GM12878 (cell line): ENCODE measurements at regions not wholly inside any gene's neighbourhood (a gene's known extent, or its start where the extent isn't known, plus 50 kb on each side); places are given as distances from the start of the nearest gene placed in this dataset.

ENCODE experiments used
- ATAC-seq: fragments of 200-7000 bp; cut with Tn5 transposase; 3 replicates; pipeline ENCODE4 v1.9.1; 2020; ENCODE audit warnings: mild to moderate bottlenecking, moderate library complexity
- BruUV-seq: library from RNA; stranded (reverse); fragments of 400-500 nt; replicated peaks from 2 replicates; lab custom pipeline; 2021; lab: Mats Ljungman, UMichigan
- CTCF ChIA-PET: fragments of 300-600 bp; sonication (Branson Sonifier 250); formaldehyde crosslinking; extraction: SDS; loops from one replicate; lab custom pipeline; 2021; ENCODE audit warnings: inconsistent platforms; lab: Yijun Ruan, JAX
- POLR2A ChIA-PET: fragments of 350-600 bp; formaldehyde crosslinking; extraction: SDS; loops from one replicate; lab custom pipeline; 2021; ENCODE audit warnings: inconsistent platforms; lab: Charles Lee
- RAD21 ChIA-PET: fragments of 300-600 bp; sonication (Branson Sonifier 250); formaldehyde crosslinking; loops from one replicate; lab custom pipeline; 2023; ENCODE audit warnings: antibody characterized with exemption; ENCODE audit not compliant: unreplicated experiment; lab: Charles Lee
- SMC1A ChIA-PET: fragments of 300-600 bp; sonication (Branson Sonifier 250); formaldehyde crosslinking; loops from one replicate; lab custom pipeline; 2023; ENCODE audit not compliant: unreplicated experiment, uncharacterized antibody; lab: Charles Lee
- DNase-seq: peaks from one replicate; pipeline ENCODE4 v3.0.0-alpha.2; 2011; ENCODE audit warnings: low read depth, low spot score
- FAIRE-seq: peaks from 3 replicates; lab custom pipeline; 2011; peaks lifted over from hg19 to GRCh38; lab: Jason Lieb, UNC
- H2AFZ ChIP-seq: 2 replicates; pipeline ENCODE4 v1.6.0; 2011; ENCODE audit warnings: low read depth, low read length, control low read depth; ENCODE audit not compliant: control insufficient read depth
- H3K27ac ChIP-seq: 2 replicates; pipeline ENCODE4 v1.5.1; 2011; ENCODE audit warnings: control low read depth; ENCODE audit not compliant: control insufficient read depth, insufficient read depth
- H3K27me3 ChIP-seq, 2 experiments: replicated peaks in 1 of 2; 2 replicates each; pipeline versions ENCODE4 v1.6.0 to v1.6.1; 2011; ENCODE audit warnings: low read length in 1 of 2; ENCODE audit not compliant: control insufficient read depth in 2 of 2, insufficient read depth in 2 of 2
- H3K36me3 ChIP-seq, 2 experiments: 2 replicates each; pipeline ENCODE4 v1.5.1; 2011; ENCODE audit warnings: low read length in 1 of 2; ENCODE audit not compliant: control insufficient read depth in 2 of 2, insufficient read depth in 2 of 2
- H3K4me1 ChIP-seq: 2 replicates; pipeline ENCODE4 v1.6.1; 2011; ENCODE audit warnings: mild to moderate bottlenecking, low read length, moderate library complexity, mixed read lengths; ENCODE audit not compliant: control insufficient read depth, insufficient read depth
- H3K4me2 ChIP-seq: 2 replicates; pipeline ENCODE4 v1.6.0; 2011; ENCODE audit warnings: control low read depth; ENCODE audit not compliant: control insufficient read depth, insufficient read depth
- H3K4me3 ChIP-seq: fragments of 200-600 bp; sonication (generic); 2 replicates; pipeline ENCODE4 v1.5.1; 2016
- H3K79me2 ChIP-seq: 2 replicates; pipeline ENCODE4 v1.6.0; 2011; ENCODE audit warnings: low read length; ENCODE audit not compliant: control insufficient read depth, insufficient read depth
- H3K9ac ChIP-seq: 2 replicates; pipeline ENCODE4 v1.8.0; 2011; ENCODE audit warnings: low read length, control low read depth, mixed read lengths; ENCODE audit not compliant: control insufficient read depth, insufficient read depth
- H3K9me3 ChIP-seq: replicated peaks from 3 replicates; pipeline ENCODE4 v1.5.1; 2011; ENCODE audit warnings: mild to moderate bottlenecking, low read length; ENCODE audit not compliant: control insufficient read depth, insufficient read depth
- H4K20me1 ChIP-seq: 2 replicates; pipeline ENCODE4 v1.6.0; 2011; ENCODE audit not compliant: control insufficient read depth, insufficient read depth
- ASH2L ChIP-seq: fragments of 300-600, 200-600 bp; sonication (generic); IDR thresholded peaks from 2 replicates; pipeline ENCODE4 v1.6.1; 2017; ENCODE audit warnings: low read depth, mild to moderate bottlenecking, borderline replicate concordance
- CBX5 ChIP-seq: sonication (generic); IDR thresholded peaks from 2 replicates; pipeline ENCODE4 v1.6.1; 2016; ENCODE audit warnings: low read depth, moderate library complexity, mild to moderate bottlenecking, inconsistent platforms
- E4F1 ChIP-seq: fragments of 450-650 bp; IDR thresholded peaks from 2 replicates; pipeline ENCODE4 v1.6.1; 2018; ENCODE audit warnings: borderline replicate concordance, mild to moderate bottlenecking; ENCODE audit not compliant: partially characterized antibody
- ETV6 ChIP-seq, 2 experiments: fragments of 450-650 bp in 1 of 2; IDR thresholded peaks in 1 of 2; conservative IDR thresholded peaks in 1 of 2; 2 replicates each; pipeline ENCODE4 v1.6.1; 2014; ENCODE audit warnings: antibody characterized with exemption in 1 of 2, borderline replicate concordance in 1 of 2, low read depth in 1 of 2, mild to moderate bottlenecking in 1 of 2, moderate library complexity in 1 of 2
- KLF5 ChIP-seq: fragments of 450-650 bp; IDR thresholded peaks from 2 replicates; pipeline ENCODE4 v1.6.1; 2014; ENCODE audit warnings: mild to moderate bottlenecking; ENCODE audit not compliant: partially characterized antibody
- MEF2B ChIP-seq: fragments of 450-650 bp; IDR thresholded peaks from 2 replicates; pipeline ENCODE4 v1.6.1; 2018; ENCODE audit warnings: mild to moderate bottlenecking, moderate library complexity; ENCODE audit not compliant: partially characterized antibody, poor library complexity, severe bottlenecking
- MLLT1 ChIP-seq: fragments of 450-650 bp; IDR thresholded peaks from 2 replicates; pipeline ENCODE4 v1.6.1; 2016; ENCODE audit warnings: mild to moderate bottlenecking
- MTA2 ChIP-seq: fragments of 450-650 bp; IDR thresholded peaks from 2 replicates; pipeline ENCODE4 v1.6.1; 2016; ENCODE audit warnings: low read depth, mild to moderate bottlenecking, moderate library complexity
- MYB ChIP-seq: fragments of 150-350 bp; IDR thresholded peaks from 2 replicates; pipeline ENCODE4 v1.6.1; 2014; ENCODE audit warnings: mild to moderate bottlenecking, low read depth, low read length, borderline replicate concordance
- NRF1 ChIP-seq: conservative IDR thresholded peaks from 2 replicates; pipeline ENCODE4 v1.6.1; 2011; ENCODE audit warnings: mild to moderate bottlenecking, low read depth, low read length, improper control_type of control experiment
- PML ChIP-seq: IDR thresholded peaks from 2 replicates; pipeline ENCODE4 v1.6.1; 2012; ENCODE audit warnings: low read length, inconsistent platforms
- RUNX3 ChIP-seq: IDR thresholded peaks from 2 replicates; pipeline ENCODE4 v1.6.1; 2012; ENCODE audit warnings: low read length, inconsistent platforms
- TCF7 ChIP-seq: IDR thresholded peaks from 2 replicates; pipeline ENCODE4 v1.6.1; 2014; ENCODE audit warnings: antibody characterized with exemption, borderline replicate concordance
- ZBTB33 ChIP-seq: fragments of 450-650 bp; IDR thresholded peaks from 2 replicates; pipeline ENCODE4 v1.6.1; 2017; ENCODE audit warnings: mild to moderate bottlenecking
- ZNF24 ChIP-seq: fragments of 450-650 bp; IDR thresholded peaks from 2 replicates; pipeline ENCODE4 v1.6.1; 2017; ENCODE audit warnings: antibody characterized with exemption, mild to moderate bottlenecking
- WGBS: methylation state at CpG from one replicate; pipeline ENCODE4 v1.1.6; 2016; ENCODE audit warnings: low lambda C conversion rate; ENCODE audit not compliant: insufficient replicate concordance, insufficient coverage; ENCODE audit errors: missing lambda C conversion rate; 5-methylcytosine and 5-hydroxymethylcytosine counted together
- in situ Hi-C: fragments of 300-500 bp; cut with MboI; formaldehyde crosslinking; loops from 9 replicates; pipeline ENCODE4 v1.14.3; 2018; ENCODE audit warnings: mixed read lengths
- intact Hi-C: fragments of 100-400 bp; cut with micrococcal nuclease; formaldehyde crosslinking; loops from one replicate; pipeline ENCODE4 v1.14.2; 2022; ENCODE audit not compliant: unreplicated experiment

GRCh38 chr4:56744030-56744429 lies 62.9 kb upstream of the HOPX start:
- 38% methylated on average over 1 of the region's 1 CpG for WGBS
- Histone ChIP-seq H3K4me2 (no peak overlapping the region), H3K4me1 (no peaks in the 10 kb centered on the region), H3K9ac (no peak overlapping the region), H3K9me3 (no peaks in the 10 kb centered on the region), H3K79me2 (no peaks in the 10 kb centered on the region), H3K27me3 (no peaks in the 10 kb centered on the region), H4K20me1 (no peaks in the 10 kb centered on the region), H3K36me3 (no peaks in the 10 kb centered on the region), H3K4me3 (no peak overlapping the region), H3K27ac (no peak overlapping the region), H2AFZ (no peak overlapping the region)
- in situ Hi-C loops = no loop called here
- no TSS peak for BruUV-seq
- intact Hi-C loops = no loop called here
- DNase-seq (no peak), ATAC-seq (no peak), FAIRE-seq (no peak)
- ChIA-PET RAD21 (no interaction called here), SMC1A (interaction anchor here (1.1 kb wide), 1 partner anchor 17 kb away, joined by 4 read pairs; no protein-coding TSS in a partner anchor), POLR2A (no interaction called here), CTCF (interaction anchor here (0.7 to 1.3 kb wide), 2 partner anchors 56 to 877 kb away, joined by 3 to 7 read pairs; no protein-coding TSS in a partner anchor)
- TF ChIP-seq ETV6 (conservative IDR thresholded peaks at IDR 0.05 in 1 of 2, IDR thresholded peaks at IDR 0.05 in 1 of 2; ENCODE audit: borderline replicate concordance in 1 of 2, low read depth in 1 of 2) = no peak
- TF ChIP-seq MTA2 = no peak
- no peak for TF ChIP-seq ZBTB33
- TF ChIP-seq TCF7 = no peak
- no peak for TF ChIP-seq ASH2L
- TF ChIP-seq NRF1 = no peak
- TF ChIP-seq MEF2B = no peak
- no peak for TF ChIP-seq MYB
- TF ChIP-seq MLLT1 = no peak
- TF ChIP-seq KLF5 = no peak
- TF ChIP-seq ZNF24 = no peak
- no peak for TF ChIP-seq PML
- TF ChIP-seq CBX5 = no peak
- no peak for TF ChIP-seq E4F1
- TF ChIP-seq RUNX3 = no peak
